HCT116 (cell line): ENCODE measurements at regions not wholly inside any gene's neighbourhood (a gene's known extent, or its start where the extent isn't known, plus 50 kb on each side); places are given as distances from the start of the nearest gene placed in this dataset.

ENCODE experiments used
- ATAC-seq: fragments of 200-7000 bp; cut with Tn5 transposase; 2 replicates; pipeline ENCODE4 v1.9.1; 2020; ENCODE audit warnings: mild to moderate bottlenecking, moderate library complexity
- BruUV-seq: library from RNA; stranded (reverse); fragments of 400-500 nt; replicated peaks from 2 replicates; lab custom pipeline; 2021; lab: Mats Ljungman, UMichigan
- CTCF ChIA-PET: fragments of 300-600 bp; sonication (Branson Sonifier 250); formaldehyde crosslinking; loops from one replicate; lab custom pipeline; 2021; ENCODE audit warnings: antibody characterized with exemption; lab: Charles Lee
- POLR2A ChIA-PET: fragments of 300-600, 350-600 bp; sonication (Branson Sonifier 250); formaldehyde crosslinking; loops from one replicate; lab custom pipeline; 2021; ENCODE audit warnings: antibody characterized with exemption; lab: Charles Lee
- RAD21 ChIA-PET, 2 experiments: fragments of 300-600 bp; sonication (Branson Sonifier 250); formaldehyde crosslinking; loops; one replicate each; lab custom pipeline; 2023; ENCODE audit warnings: low total read pairs in 2 of 2; ENCODE audit not compliant: uncharacterized antibody in 2 of 2, unreplicated experiment in 2 of 2, low non-redundant PET in 1 of 2; lab: Charles Lee
- DNase-seq: peaks from one replicate; pipeline ENCODE4 v3.0.0-alpha.2; 2010; ENCODE audit warnings: low read depth, low spot score
- H2AFZ ChIP-seq: fragments of 200-600 bp; shearing (Covaris generic), sonication (generic); 2 replicates; pipeline ENCODE4 v1.6.1; 2017; ENCODE audit warnings: low read depth, mixed run types, mixed read lengths, antibody characterized with exemption, low read length; ENCODE audit not compliant: poor library complexity, severe bottlenecking
- H3K27ac ChIP-seq: 2 replicates; pipeline ENCODE4 v1.5.1; 2012; ENCODE audit warnings: low read depth, low read length
- H3K27me3 ChIP-seq: fragments of 200-600 bp; sonication (generic); 2 replicates; pipeline ENCODE4 v1.6.1; 2016; ENCODE audit warnings: mixed run types, low read length, mixed read lengths; ENCODE audit not compliant: insufficient read depth
- H3K36me3 ChIP-seq, 2 experiments: fragments of 200-500 bp in 1 of 2; fragments of 200-600 bp in 1 of 2; sonication (Bioruptor generic) in 1 of 2; sonication (generic) in 1 of 2; 2 replicates each; pipeline versions ENCODE4 v1.5.1 to v1.6.1; 2014 to 2016; ENCODE audit warnings: low read length in 2 of 2, inconsistent platforms in 1 of 2, mixed read lengths in 1 of 2, mixed run types in 1 of 2; ENCODE audit not compliant: insufficient read depth in 2 of 2, control insufficient read depth in 1 of 2
- H3K4me1 ChIP-seq, 2 experiments: fragments of 200-600 bp in 1 of 2; sonication (generic) in 1 of 2; 2 replicates each; pipeline versions ENCODE4 v1.5.1 to v1.6.1; 2012 to 2017; ENCODE audit warnings: low read length in 2 of 2, inconsistent platforms in 1 of 2, mild to moderate bottlenecking in 1 of 2, mixed read lengths in 1 of 2, mixed run types in 1 of 2, moderate library complexity in 1 of 2; ENCODE audit not compliant: insufficient read depth in 2 of 2, control insufficient read depth in 1 of 2
- H3K4me2 ChIP-seq: fragments of 200-600 bp; sonication (generic); 2 replicates; pipeline ENCODE4 v1.6.1; 2017; ENCODE audit warnings: mixed run types, low read length, mixed read lengths
- H3K4me3 ChIP-seq, 2 experiments: fragments of 200-600 bp in 1 of 2; sonication (generic) in 1 of 2; replicated peaks in 1 of 2; 2 replicates each; pipeline ENCODE4 v1.5.1; 2011 to 2016; ENCODE audit warnings: low read length in 2 of 2, control low read depth in 1 of 2, low read depth in 1 of 2, mild to moderate bottlenecking in 1 of 2, mixed read lengths in 1 of 2, mixed run types in 1 of 2
- H3K79me2 ChIP-seq: fragments of 200-600 bp; sonication (generic); 2 replicates; pipeline ENCODE4 v1.6.1; 2017; ENCODE audit warnings: mild to moderate bottlenecking, mixed run types, low read length, moderate library complexity, mixed read lengths; ENCODE audit not compliant: insufficient read depth
- H3K9ac ChIP-seq: fragments of 200-600 bp; sonication (generic); 2 replicates; pipeline ENCODE4 v1.6.1; 2016; ENCODE audit warnings: low read length, mixed read lengths
- H3K9me2 ChIP-seq: fragments of 200-600 bp; sonication (generic), shearing (Covaris generic); 2 replicates; pipeline ENCODE4 v1.6.1; 2017; ENCODE audit warnings: mixed run types, mild to moderate bottlenecking, moderate library complexity; ENCODE audit not compliant: insufficient read depth
- H3K9me3 ChIP-seq, 2 experiments: fragments of 200-500 bp in 1 of 2; fragments of 200-600 bp in 1 of 2; sonication (Bioruptor generic) in 1 of 2; sonication (generic) in 1 of 2; 2 replicates each; pipeline ENCODE4 v1.6.1; 2014 to 2017; ENCODE audit warnings: low read length in 2 of 2, mixed read lengths in 2 of 2, inconsistent platforms in 1 of 2, low read depth in 1 of 2, mild to moderate bottlenecking in 1 of 2, mixed run types in 1 of 2, moderate library complexity in 1 of 2; ENCODE audit not compliant: control insufficient read depth in 1 of 2, insufficient read depth in 1 of 2
- H4K20me1 ChIP-seq: fragments of 200-600 bp; sonication (generic), shearing (Covaris generic); 2 replicates; pipeline ENCODE4 v1.6.1; 2017; ENCODE audit warnings: mixed run types, mild to moderate bottlenecking, moderate library complexity; ENCODE audit not compliant: insufficient read depth
- ATF3 ChIP-seq: IDR thresholded peaks from 2 replicates; pipeline ENCODE4 v1.6.1; 2012
- CEBPB ChIP-seq: IDR thresholded peaks from 2 replicates; pipeline ENCODE4 v1.6.1; 2012; ENCODE audit warnings: low read depth
- CTCF ChIP-seq, 3 experiments: fragments of 200-600 bp in 1 of 3; sonication (generic) in 1 of 3; IDR thresholded peaks in 2 of 3; conservative IDR thresholded peaks in 1 of 3; 2 replicates each; pipeline ENCODE4 v1.5.1; 2012 to 2017; ENCODE audit warnings: low read depth in 2 of 3, low read length in 2 of 3, antibody characterized with exemption in 1 of 3, borderline replicate concordance in 1 of 3, control low read depth in 1 of 3, mild to moderate bottlenecking in 1 of 3, mixed read lengths in 1 of 3, mixed run types in 1 of 3, moderate library complexity in 1 of 3; ENCODE audit not compliant: insufficient read depth in 1 of 3
- EGR1 ChIP-seq: IDR thresholded peaks from 2 replicates; pipeline ENCODE4 v1.6.1; 2012; ENCODE audit warnings: low read depth
- EZH2 ChIP-seq: fragments of 200-600 bp; sonication (generic); IDR thresholded peaks from 2 replicates; pipeline ENCODE4 v1.6.1; 2017; ENCODE audit warnings: antibody characterized with exemption, mixed run types
- EZH2phosphoT487 ChIP-seq: fragments of 200-600 bp; IDR thresholded peaks from 2 replicates; pipeline ENCODE4 v1.6.1; 2018; ENCODE audit warnings: antibody characterized with exemption, borderline replicate concordance
- FOSL1 ChIP-seq: IDR thresholded peaks from 2 replicates; pipeline ENCODE4 v1.6.1; 2012; ENCODE audit warnings: low read depth
- JUND ChIP-seq: IDR thresholded peaks from 2 replicates; pipeline ENCODE4 v1.6.1; 2012
- MAX ChIP-seq: IDR thresholded peaks from 2 replicates; pipeline ENCODE4 v1.6.1; 2012
- POLR2AphosphoS5 ChIP-seq: IDR thresholded peaks from 2 replicates; pipeline ENCODE4 v1.6.1; 2011; ENCODE audit warnings: mild to moderate bottlenecking, low read depth, low read length, moderate library complexity
- TCF7L2 ChIP-seq: IDR thresholded peaks from 2 replicates; pipeline ENCODE4 v1.7.0; 2011; ENCODE audit warnings: borderline replicate concordance, inconsistent platforms; ENCODE audit not compliant: insufficient read depth, insufficient read length; ENCODE audit errors: extremely low read depth
- ZFX ChIP-seq: fragments of 450-650 bp; IDR thresholded peaks from 2 replicates; pipeline ENCODE4 v1.6.1; 2017
- intact Hi-C: fragments of 100-400 bp; cut with micrococcal nuclease; formaldehyde crosslinking; loops from 2 replicates; pipeline ENCODE4 v1.10.0; 2022

- DNase-seq (no peak), ATAC-seq (no peak)
- H3K79me2 ChIP-seq = no peaks in the 10 kb centered on the region
- H2AFZ ChIP-seq = no peak overlapping the region
- intact Hi-C loops = no loop called here
- ChIA-PET POLR2A (no interaction called here), RAD21 (no interaction called here), CTCF (no interaction called here)
- no peaks in the 10 kb centered on the region for H3K4me1 ChIP-seq
- no peak overlapping the region for H3K27ac ChIP-seq
- H3K9ac ChIP-seq = no peak overlapping the region
- peaks cover 0 to 6% of the 10 kb centered on the region in 2 experiments; a peak in 2 of 4 replicates for H3K9me3 ChIP-seq
- H3K27me3 ChIP-seq = no peaks in the 10 kb centered on the region
- no peak for TF ChIP-seq EZH2
- TF ChIP-seq FOSL1 = no peak
- TF ChIP-seq EGR1 = no peak
- no peak for TF ChIP-seq TCF7L2
- no peak for TF ChIP-seq CTCF (IDR thresholded peaks at IDR 0.05 in 2 of 3, conservative IDR thresholded peaks at IDR 0.05 in 1 of 3; ENCODE audit: borderline replicate concordance in 1 of 3, insufficient read depth in 1 of 3, low read depth in 2 of 3, low read length in 2 of 3)
- no peak overlapping the region for H3K4me2 ChIP-seq
- no peak overlapping the region for H3K4me3 ChIP-seq
- no peaks in the 10 kb centered on the region for H4K20me1 ChIP-seq
- no peaks in the 10 kb centered on the region for H3K36me3 ChIP-seq
- no peaks in the 10 kb centered on the region for H3K9me2 ChIP-seq
- no TSS peak for BruUV-seq
Observed at GRCh38 chr18:78618726-78619125, 360.9 kb upstream of the SALL3 start.

- no peaks in the 10 kb centered on the region for H4K20me1 ChIP-seq
- ChIA-PET POLR2A (no interaction called here), RAD21 (no interaction called here), CTCF (no interaction called here)
- no peak overlapping the region for H2AFZ ChIP-seq
- no peaks in the 10 kb centered on the region for H3K79me2 ChIP-seq
- intact Hi-C loops = no loop called here
- no peaks in the 10 kb centered on the region for H3K36me3 ChIP-seq
- no peak overlapping the region for H3K9ac ChIP-seq
- H3K4me2 ChIP-seq = no peak overlapping the region
- DNase-seq = no peak
- BruUV-seq = no TSS peak
- ATAC-seq = no peak
- H3K27ac ChIP-seq = no peak overlapping the region
- no peaks in the 10 kb centered on the region for H3K9me2 ChIP-seq
- no peak overlapping the region for H3K4me3 ChIP-seq
- no peaks in the 10 kb centered on the region for H3K27me3 ChIP-seq
- H3K4me1 ChIP-seq = no peaks in the 10 kb centered on the region
- H3K9me3 ChIP-seq = peaks cover 0 to 6% of the 10 kb centered on the region in 2 experiments; a peak in 2 of 4 replicates
- TF ChIP-seq JUND = no peak
- no peak for TF ChIP-seq EZH2phosphoT487
- TF ChIP-seq MAX = no peak
- TF ChIP-seq ATF3 = no peak
- no peak for TF ChIP-seq CTCF (IDR thresholded peaks at IDR 0.05 in 2 of 3, conservative IDR thresholded peaks at IDR 0.05 in 1 of 3; ENCODE audit: borderline replicate concordance in 1 of 3, insufficient read depth in 1 of 3, low read depth in 2 of 3, low read length in 2 of 3)
- TF ChIP-seq ZFX = no peak
- TF ChIP-seq CEBPB = no peak
- TF ChIP-seq FOSL1 = no peak
- TF ChIP-seq POLR2AphosphoS5 = no peak
Observed at GRCh38 chr18:78619854-78620253, 359.8 kb upstream of the SALL3 start.
